NCI-H146 (cell line): ENCODE measurements at regions not wholly inside any gene's neighbourhood (a gene's known extent, or its start where the extent isn't known, plus 50 kb on each side); places are given as distances from the start of the nearest gene placed in this dataset.

ENCODE experiments used
- DNase-seq: peaks from one replicate; lab custom pipeline; 2025; lab: John Stamatoyannopoulos, UW

GRCh38 chr2:221680548-221680947 is 108.4 kb upstream of the EPHA4 start:
- DNase-seq: no peak

DNA sequence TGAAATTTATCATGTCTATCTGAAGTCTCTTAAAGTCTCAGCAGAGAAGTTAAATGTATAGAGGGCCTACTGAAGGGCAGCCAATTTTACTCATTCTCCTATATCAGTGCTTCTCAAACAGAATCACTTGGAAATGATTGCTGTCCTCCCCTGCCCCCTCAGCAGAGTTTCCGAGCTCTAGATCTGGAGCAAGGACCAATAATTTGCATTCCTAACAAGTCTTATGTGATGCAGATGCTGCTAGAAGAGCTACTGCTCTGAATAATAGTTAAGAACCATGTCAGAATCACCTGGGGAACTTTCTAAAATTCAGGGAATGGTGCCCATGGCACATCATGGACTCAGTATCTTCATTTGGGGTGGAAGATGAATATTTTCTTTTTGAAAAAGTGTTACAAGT is 105.6 kb upstream of the EPHA4 start:
- DNase-seq: no peak

DNA sequence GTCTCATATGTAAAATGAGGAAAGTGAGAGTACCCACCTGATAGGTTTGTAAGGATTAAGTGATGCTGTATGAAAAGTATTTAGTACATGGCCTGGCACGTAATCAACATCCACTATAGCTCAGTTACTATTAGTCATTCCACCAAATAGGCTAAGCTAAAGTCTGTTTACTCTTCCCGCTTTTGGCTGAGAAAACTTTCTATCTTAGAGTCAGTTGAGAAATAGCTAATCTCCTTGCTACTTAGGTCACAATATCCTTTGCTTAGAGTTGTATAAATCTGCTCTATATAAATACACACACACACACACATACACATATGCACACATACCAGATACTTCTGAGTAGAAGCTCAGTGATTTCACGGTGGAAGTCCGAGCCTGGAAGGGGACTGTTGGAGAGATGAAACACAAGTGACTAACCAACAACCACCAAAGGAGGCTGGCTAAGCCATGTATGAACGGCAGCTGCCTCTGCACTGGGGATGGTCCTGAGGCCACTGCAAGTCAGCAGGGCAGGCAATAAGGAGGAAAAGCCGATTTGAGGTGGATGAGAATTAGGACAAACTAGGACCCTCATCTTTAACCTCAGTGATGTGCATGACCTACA is 104.6 kb upstream of the EPHA4 start:
- no peak for DNase-seq

DNA sequence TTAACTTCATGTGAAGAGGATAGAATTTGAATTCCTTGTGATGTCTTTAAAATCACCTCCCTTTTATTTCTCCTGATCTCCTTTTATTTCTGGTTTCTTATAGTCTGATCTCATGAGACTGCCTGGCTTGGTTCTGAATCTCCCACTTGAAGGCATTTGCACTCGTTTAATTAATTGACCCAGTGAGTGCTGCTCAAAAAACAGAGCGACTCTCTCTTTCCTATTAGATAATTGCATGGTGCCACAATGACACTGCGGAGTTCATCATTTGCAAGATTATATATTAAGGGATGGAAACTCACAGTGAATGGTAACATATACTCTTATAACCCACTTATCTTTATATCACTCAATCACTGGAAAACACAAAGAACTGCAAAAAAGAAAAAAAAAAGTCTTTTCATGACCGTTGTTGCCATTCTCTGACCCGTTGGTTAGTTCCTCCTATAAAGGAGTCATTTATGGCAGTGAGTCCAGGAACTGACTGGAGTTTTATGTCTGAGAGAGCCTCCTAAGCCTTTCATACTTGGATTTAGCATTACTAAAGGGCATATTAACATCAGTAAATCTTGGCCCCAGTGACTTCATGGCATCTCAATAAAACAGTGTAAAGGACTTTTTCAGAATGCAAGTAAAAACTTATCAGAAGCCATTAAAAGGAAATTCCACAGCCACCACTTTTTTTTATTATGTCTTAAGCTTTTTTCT is 103.3 kb upstream of the EPHA4 start:
- DNase-seq: no peak

DNA sequence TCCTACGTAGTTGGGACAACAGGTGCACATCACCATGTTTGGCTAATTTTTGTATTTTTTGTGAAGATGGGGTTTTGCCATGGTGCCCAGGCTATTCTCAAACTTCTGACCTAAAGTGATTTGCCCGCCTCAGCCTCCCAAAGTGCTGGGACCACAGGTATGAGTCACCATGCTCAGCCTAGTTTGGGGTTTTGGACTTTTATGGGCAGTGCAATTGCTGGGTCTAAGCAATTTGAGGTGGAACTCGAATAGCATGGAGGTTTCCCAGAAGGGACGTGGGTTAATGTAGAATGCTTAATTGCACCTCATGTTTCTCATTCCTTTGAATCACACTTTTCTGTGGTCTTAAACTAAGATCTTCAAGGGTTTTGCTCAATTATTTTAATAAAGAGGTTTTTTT is 102.3 kb upstream of the EPHA4 start:
- no peak for DNase-seq

DNA sequence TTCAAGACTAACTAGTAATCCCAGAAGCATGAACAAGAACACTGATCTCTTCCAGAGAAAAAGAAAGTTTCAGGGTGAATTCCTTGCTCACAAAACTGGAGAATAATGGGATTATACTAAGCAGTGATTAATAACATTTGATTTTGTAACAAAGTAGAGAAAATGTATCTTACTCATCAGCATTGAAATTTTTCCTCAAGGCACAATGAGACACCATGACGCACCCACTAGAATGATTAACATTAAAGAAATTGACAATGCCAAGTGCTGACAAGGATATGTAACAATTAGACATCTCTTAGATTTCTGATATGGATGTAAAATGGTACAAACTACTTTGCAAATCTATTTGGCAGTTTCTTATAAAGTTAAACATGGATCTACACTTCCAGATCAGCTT is 101.1 kb upstream of the EPHA4 start:
- no peak for DNase-seq

GRCh38 chr2:221671515-221671914 is 99.4 kb upstream of the EPHA4 start:
- no peak for DNase-seq

DNA sequence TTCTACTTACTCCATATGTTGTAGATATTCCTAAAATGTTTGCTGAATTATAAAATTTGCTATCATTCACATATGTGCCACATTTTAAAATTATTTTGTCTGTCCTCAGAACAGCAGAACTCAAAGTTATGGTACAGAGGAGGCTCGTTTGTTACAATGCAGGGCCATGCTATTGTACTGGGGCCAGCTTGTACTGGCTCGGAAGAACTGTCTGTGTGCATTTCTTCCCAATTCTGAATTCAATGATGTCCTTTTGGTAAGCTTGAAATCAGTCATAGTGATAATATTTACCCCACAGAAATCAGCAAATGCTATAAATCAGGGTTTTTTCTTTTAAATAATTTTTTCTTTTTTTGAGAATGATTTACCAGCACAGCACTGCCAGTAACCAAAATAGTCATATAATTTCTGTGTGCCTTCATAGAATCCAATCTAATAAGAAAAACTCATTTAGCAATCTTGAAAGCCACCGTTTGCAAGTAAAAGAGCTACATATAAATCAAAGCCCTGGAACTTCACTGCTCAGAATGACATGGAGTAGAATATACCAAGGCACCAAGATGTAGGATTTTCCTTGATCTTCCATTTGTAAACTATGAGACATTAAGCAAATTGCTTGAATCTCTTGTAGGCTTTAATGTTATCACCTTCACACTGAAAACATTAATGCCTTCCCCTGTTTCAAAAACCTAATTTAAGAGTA is 90.7 kb upstream of the EPHA4 start:
- DNase-seq: no peak

- DNase-seq: no peak
Observed at GRCh38 chr2:221657806-221658205, 85.7 kb upstream of the EPHA4 start.

GRCh38 chr2:221655300-221655699 is 83.2 kb upstream of the EPHA4 start:
- DNase-seq: peak; percentile 20

GRCh38 chr2:221653182-221653581 is 81.1 kb upstream of the EPHA4 start:
- no peak for DNase-seq

DNA sequence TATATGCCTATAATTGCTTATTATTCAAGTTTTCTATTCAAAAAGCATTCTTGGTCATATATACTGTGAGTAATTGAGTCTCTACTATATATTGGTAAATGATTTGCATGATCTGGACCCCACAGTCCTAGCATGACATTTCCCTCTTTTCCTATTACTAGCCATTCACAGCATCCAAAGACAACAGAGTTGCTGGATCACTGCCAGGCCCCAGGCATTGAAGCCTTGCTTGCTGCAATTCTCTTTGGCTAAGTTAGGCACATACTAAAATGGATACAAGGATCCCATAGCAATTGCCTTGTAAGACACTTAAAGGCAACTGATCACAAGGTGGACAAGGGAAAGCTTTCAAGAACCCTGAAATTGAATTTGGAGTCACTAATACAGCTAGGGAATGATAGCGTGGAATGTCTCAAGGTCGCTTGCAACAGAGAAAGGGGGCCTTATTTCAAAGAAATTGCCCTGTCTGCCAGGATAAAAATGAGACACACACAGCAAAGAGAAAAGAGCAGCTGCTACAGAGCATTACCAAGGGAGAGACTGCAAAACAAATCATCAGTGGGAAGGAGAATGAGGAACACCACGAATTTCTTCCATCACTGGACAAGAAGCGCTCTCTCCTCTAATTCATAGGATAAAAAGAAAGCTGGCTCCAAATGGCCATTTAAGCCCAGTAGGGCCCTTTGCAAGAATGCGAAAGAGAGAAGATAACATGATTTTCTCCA is 77.1 kb upstream of the EPHA4 start:
- DNase-seq: peak; percentile 0

DNA sequence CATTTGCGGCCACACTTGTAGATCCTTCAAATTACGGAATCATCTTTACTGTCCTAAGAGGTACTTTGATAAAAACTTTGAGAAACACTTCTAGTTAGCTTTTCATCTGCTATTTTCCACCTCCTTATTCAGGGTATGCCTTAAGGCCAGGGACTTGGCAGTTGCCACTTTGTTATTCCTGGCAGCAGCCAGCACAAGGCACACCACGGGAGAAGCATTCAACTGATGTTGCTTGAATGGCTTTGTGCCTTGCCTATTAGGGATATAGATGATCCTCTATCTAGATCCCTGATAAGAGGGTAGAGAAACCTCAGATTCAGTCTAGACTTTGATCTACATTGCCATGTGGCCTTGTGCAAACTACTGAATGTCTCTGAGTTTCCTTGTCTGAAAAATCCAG is 70.3 kb upstream of the EPHA4 start:
- no peak for DNase-seq

GRCh38 chr2:221641181-221641871 is 69.2 kb upstream of the EPHA4 start:
- DNase-seq: no peak

DNA sequence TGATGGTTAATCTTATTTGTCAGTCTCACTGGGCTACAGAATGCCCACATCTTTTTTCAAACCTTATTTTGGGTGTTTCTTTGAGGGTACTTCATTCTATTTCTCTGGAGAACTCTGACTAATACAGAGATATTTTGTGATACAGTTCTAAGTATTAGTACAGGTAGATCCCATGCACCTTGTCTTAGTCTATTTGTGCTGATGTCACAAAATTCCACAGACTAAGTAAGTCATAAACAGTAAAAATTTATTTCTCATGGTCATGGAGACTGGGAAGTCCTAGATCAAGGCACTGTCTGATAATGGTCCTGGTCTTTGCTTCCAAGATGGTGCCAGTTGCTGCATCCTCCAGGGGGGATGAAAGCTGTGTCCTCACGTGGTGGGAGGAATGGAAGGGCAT is 68.6 kb upstream of the EPHA4 start:
- no peak for DNase-seq

GRCh38 chr2:221637851-221638250 is 65.7 kb upstream of the EPHA4 start:
- DNase-seq: no peak

DNA sequence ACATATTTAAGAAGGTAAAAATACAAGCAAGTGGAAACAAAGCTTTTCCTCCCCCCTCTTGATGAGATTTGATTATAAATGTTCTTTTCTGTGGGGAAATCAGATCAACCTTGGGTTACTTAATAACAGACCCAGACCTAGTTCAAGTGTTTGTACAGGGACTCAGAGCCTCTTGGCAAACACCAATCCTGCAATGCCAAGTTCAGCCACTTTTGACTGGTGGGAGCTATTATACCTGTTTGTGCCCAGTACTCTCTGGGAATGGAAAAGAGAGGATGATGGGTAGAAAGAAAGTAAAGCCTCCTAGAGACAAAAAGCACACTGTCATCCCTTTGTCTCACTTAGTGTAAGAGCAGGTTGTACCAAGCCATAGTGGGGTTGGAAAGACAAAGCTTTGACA is 63.8 kb upstream of the EPHA4 start:
- no peak for DNase-seq

DNA sequence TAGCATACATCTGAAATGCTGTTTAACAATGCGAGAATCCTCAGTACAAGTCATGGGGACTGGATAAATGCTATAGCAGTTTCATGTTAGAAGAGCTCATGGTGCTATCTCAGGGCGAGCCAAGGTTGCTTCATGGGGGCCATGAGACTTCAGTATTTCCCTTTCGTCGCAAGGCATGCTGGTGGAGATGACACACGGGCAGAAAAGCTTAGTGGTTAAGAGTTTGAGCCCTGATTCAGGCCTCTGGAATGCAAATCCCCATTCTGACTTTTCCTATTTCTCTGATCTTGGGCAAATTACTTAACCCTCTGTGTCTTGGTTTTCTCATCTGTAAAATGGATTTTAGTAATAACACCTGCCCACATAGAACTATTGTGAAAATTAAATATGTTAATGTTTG is 57.4 kb upstream of the EPHA4 start:
- DNase-seq: no peak

GRCh38 chr2:221624475-221624874 is 52.4 kb upstream of the EPHA4 start:
- no peak for DNase-seq
